ENCODE measurements at regions not wholly inside any gene's neighbourhood (a gene's known extent, or its start where the extent isn't known, plus 50 kb on each side); places are given as distances from the start of the nearest gene placed in this dataset.

- TF ChIP-seq, protein P1, sequence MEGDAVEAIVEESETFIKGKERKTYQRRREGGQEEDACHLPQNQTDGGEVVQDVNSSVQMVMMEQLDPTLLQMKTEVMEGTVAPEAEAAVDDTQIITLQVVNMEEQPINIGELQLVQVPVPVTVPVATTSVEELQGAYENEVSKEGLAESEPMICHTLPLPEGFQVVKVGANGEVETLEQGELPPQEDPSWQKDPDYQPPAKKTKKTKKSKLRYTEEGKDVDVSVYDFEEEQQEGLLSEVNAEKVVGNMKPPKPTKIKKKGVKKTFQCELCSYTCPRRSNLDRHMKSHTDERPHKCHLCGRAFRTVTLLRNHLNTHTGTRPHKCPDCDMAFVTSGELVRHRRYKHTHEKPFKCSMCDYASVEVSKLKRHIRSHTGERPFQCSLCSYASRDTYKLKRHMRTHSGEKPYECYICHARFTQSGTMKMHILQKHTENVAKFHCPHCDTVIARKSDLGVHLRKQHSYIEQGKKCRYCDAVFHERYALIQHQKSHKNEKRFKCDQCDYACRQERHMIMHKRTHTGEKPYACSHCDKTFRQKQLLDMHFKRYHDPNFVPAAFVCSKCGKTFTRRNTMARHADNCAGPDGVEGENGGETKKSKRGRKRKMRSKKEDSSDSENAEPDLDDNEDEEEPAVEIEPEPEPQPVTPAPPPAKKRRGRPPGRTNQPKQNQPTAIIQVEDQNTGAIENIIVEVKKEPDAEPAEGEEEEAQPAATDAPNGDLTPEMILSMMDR (IDR thresholded peaks at IDR 0.05): no peak
- TF ChIP-seq POLR2A (IDR thresholded peaks at IDR 0.05): no peak
These were observed 965.7 kb upstream of the FAT3 start for GRCh38 chr11:91258876-91259275.
